GM21515 (cell line): ENCODE measurements at regions not wholly inside any gene's neighbourhood (a gene's known extent, or its start where the extent isn't known, plus 50 kb on each side); places are given as distances from the start of the nearest gene placed in this dataset.
"Not testable (repeated sequence)": the region's sequence is repeated elsewhere in the genome, so short reads cannot be mapped to it uniquely, and the experiment has no call there.

ENCODE experiments used
- ATAC-seq: cut with Tn5 transposase; IDR thresholded peaks from one replicate; pipeline ENCODE4 v1.9.1; 2021; ENCODE audit not compliant: unreplicated experiment

DNA sequence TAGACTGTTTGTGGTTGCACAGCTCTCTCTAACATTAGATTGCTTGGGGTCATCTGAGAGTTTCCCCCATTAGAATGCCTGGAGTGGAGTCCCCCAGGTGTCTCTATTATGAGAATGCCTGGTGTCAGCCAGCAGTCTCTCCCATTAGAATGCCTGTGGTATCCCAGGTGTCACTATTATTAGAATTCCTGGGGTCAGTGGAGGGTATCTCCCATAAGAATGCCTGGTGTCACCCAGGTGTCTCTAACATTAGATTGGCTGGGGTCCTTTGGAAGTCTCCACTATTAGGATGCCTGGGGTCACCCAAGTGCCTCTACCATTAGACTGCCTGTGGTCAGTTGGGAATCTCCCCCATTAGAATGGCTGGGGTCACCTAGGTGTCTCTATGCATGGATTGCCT lies 1495.1 kb downstream of the UQCRFS1 start:
- no peak for ATAC-seq

DNA sequence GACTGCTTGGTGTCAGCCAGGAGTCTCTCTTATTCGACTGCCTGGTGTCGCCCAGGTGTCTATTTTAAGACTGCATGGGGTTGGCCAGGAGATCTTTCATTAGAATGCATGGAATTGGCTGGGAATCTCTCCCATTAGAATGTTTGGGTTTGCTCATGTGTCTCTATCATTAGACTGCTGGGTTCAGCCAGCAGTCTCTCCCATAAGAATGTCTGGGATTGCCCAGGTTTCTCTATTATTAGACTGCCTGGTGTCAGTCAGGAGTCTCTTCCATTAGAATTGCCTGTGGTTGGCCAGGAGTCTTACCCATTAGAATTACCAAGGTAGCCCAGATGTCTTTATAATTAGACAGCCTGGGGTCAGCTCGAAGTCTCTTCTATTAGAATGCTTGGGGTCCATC lies 1496.0 kb downstream of the UQCRFS1 start:
- no peak for ATAC-seq

DNA sequence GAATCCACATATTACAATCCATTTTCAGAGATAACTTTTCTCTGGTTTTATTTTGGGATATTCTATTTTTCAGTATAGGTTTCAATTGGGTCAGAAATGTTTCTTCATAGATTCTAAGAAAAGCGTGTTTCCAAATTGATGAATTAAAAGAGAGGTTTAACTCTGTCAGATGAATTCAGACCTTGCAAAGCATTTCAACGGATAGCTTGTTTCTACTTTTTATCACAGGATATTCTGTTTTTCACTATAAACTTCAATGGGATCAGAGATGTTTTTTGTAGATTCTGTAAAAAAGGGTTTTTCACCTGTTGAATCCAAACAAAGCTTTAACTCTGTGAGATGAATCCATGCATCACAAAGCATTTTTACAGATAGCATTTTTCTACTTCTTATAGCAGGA lies 1498.1 kb downstream of the UQCRFS1 start:
- no peak for ATAC-seq

DNA sequence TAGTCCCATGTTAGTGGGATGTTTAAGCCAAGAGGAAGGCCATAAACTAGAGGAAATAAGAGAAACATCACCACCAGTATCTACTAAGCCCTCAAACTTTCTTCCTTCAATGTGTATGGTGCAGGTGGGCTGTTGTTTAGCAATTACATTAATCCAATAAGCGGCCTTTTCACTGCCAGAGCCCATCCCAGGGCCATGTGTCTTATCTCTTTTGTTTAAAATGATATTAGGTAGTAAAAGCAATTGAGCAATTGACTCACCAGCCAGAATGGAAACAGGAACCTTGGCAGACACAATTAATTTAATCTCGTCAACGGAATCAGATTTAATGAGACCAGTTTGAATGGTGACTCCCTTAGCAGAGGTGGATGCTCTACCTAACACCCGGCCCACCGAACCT lies 1503.5 kb downstream of the UQCRFS1 start:
- ATAC-seq = no peak

DNA sequence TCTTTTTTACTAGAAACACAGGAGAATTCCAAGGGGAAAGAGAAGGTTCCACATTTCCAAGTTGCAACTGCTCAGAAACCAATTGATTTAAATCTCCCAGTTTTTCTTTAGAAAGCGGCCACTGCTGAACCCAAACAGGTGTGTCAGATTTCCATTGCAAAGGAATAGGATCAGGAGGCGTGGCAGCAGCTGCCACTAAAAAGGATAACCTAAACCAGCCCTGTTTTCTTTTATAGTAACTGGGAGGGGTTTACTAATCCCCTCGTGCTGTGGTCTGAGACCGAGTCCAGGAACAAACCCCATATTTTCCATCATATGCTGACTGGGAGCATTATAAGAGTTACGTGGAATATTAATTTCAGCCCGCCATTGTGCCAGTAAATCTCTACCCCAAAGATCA lies 1504.0 kb downstream of the UQCRFS1 start:
- not testable (repeated sequence) for ATAC-seq

DNA sequence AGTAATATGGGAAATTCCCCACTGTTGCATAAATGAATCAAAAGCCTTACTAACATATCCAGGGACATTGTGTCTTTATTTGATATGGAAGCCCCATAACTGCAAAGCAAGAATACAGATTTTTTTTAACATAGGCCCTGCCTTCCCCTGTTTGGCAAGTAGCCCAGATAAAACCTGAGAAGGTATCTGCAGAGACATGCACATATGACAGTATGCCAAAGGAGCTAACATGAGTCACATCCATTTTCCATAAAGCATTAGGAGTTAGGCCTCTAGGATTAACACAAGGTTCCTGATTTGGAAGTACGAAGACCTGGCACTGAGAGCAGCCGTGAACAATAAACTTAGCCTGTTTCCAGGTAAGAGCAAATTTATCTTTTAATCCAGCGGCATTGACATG lies 1505.9 kb downstream of the UQCRFS1 start:
- not testable (repeated sequence) for ATAC-seq

DNA sequence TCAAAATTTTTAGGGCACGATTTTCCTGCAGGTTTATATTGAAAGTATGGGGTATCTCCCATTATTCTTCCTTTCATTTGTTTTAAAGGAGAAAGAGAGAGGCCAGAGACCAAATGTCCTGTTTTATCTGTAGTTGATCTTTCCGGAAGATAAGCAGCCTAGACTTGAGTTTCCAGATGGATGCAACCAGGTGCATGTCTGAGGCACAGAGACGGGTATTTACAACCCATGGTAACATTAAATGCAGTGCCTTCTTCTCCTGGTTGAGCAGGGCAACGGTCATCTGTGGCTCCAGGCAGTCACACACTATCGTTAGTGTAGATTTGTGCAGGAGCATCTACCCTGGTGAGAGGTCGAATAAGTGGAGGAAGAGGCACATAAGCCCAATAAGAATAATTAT lies 1507.1 kb downstream of the UQCRFS1 start:
- no peak for ATAC-seq

DNA sequence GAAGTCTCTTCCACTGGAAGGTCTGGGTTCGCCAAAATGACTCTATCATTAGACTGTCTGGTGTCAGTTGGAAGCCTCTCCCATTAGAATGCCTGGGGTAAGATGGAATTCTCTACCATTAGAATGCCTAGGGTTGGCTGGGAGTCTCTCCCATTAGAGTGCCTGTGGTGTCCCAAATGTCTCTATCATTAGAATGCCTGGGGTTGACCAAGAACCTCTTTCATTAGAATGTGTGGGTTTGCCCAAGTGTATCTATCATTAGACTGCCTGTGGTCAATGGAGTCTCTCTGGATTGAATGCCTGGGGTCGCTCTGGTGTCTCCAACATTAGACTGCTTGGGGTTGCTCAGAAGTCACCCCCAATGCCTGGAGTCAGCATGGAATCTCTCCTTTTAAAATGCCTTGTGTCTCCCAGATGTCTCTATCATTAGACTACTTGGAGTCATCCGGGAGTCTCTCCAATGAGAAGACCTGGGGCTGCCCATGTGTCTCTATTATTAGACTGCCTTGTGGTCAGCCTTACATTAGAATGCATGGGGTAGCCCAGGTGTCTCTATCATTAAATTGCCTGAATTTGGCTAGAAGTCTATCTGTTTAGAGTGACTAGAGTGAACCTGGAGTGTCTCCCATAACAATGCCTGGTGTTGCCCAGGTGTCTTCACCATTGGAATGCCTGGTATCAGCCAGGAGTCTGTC lies 1518.4 kb downstream of the UQCRFS1 start:
- ATAC-seq = no peak

DNA sequence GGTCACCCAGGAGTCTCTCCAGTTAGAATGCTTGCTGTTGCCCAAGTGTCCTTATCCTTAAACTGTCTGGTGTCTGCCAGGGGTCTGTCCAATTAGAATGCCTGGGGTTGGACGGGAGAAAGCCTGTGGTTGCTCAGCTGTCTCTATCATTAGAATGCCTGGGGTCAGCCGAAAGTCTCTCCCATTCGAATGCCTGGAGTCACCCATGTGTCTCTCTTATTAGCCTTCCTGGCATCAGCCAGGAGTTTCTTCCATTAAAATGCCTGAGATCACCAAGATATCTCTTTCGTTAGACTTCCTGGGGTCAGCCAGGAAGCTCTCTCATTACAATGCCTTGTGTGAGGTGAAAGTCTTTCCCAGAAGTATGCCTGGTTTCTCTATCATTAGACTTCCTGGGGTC lies 1521.0 kb downstream of the UQCRFS1 start:
- no peak for ATAC-seq

DNA sequence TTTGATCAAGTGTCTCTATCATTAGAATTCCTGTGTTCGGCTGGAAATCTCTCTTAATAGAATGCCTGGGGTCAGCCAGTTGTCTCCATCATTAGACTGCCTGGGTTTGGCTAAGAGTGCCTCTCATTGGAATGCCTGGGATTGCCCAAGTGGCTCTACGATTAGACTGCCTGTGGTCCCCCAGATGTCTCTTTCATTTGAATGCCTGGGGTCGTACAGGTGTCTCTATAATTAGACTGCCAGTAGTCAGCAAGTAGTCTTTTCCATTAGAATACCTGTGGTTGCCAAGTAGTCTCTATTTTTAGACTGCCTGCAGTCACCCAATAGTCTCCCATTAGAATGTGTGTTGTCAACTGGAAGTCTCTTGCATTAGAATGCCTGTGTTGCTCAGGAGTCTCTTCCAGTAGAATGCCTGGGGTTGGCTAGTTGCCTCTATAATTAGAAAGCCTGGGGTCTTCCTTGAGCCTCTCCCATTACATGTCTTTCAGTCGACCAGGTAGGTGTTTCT lies 1523.2 kb downstream of the UQCRFS1 start:
- ATAC-seq = no peak

DNA sequence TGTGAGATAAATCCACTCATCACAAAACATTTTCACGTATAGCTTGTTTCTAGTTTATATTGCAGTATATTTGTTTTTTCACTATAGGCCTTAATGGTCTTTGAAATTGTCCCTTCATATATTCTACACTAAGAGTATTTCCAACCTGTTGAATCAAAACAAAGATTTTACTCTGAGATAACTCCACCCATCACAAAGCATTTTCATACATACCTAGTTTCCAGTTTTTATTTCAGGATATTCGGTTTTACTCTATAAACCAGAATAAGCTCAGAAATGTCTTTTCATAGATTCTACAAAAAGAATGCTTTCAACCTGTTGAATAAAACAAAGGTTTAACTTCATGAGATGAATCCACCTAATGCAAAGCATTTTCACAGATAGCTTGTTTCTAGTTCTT lies 1528.7 kb downstream of the UQCRFS1 start:
- ATAC-seq = no peak

DNA sequence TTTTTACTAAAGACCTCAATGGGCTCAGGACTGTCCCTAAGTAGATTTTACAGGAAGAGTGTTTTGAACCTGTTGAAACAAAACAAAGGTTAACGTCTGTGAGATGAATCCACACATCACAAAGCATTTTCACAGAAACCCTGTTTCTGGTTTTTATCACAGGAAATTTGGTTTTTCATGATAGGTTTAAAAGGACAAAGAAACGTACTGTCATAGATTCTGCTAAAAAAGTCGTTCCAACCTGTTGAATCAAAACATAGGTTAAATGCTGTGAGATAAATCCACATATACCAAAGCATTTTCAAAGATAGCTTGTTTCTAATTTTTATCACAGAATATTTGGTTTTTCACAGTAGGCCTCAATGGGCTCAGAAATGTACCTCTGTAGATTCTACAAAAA lies 1531.0 kb downstream of the UQCRFS1 start:
- no peak for ATAC-seq

DNA sequence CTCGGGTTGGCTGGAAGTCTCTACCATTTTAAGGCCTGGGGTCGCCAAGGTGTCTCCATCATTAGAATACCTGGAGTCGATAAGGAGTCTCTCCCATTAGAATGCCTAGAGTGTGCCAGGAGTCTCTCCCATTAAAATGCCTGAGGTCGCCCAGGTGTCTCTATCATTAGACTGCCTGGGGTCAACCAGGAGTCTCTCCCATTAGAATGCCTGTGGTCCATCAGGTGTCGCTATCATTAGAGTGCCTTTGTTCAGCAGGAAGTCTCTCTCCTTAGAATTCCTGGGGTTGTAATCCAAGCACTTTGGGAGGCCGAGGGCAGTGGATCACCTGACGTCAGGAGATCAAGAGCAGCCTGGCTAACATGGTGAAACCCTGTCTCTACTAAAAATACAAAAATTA lies 1533.0 kb downstream of the UQCRFS1 start:
- no peak for ATAC-seq

DNA sequence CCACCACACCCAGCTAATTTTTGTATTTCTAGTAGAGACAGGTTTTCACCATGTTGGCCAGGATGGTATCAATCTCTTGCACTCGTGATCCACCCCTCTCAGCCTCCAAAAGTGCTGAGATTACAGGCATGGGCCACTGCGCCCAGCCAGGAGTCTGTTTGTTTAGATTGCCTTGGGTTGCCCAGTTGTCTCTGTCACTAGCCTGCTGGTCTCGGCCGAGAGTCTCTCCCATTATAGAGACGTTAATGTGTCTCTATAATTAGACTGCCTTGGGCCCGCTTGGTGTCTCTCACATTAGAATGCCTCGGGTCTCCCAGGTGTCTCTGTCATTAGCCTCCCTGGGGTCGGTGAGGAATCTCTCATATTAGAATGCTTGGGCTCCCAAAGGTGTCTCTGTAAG lies 1533.6 kb downstream of the UQCRFS1 start:
- ATAC-seq = no peak

DNA sequence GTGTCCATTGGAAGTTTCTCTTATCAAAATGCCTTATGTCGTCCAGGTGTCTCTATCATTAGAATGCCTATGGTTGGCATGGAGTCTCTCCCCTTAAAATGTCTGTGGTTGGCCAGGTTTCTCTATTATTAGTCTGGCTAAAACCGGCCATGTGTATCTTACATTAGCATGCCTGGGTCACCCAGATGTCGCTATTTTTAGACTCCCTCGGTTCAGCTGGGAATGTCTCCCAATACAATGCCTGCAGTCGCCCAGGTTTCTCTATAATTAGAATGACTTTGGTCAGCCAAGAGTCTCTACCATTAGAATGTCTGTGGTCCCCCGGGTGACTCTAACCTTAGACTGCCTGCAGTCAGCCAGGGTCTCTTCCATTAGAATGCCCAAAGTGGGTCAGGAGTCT lies 1536.1 kb downstream of the UQCRFS1 start:
- ATAC-seq = no peak

DNA sequence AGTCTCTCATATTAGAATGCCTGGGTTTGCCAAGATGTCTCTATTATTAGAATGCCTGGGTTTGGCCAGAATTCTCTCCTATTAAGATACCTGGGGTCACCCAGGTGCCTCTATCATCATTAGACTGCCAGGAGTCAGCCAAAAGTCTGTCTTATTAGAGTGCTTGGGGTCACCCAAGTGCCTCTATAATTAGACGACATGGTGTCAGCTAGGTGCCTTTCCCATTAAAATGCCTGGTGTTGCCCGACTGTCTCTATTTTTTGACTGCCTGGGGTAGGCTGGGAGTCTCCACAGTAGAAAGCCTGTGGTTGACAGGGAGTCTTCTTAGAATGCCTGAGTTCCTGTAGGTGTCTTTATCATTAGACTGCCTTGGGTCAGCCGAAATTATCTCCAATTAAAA lies 1536.6 kb downstream of the UQCRFS1 start:
- ATAC-seq = no peak

DNA sequence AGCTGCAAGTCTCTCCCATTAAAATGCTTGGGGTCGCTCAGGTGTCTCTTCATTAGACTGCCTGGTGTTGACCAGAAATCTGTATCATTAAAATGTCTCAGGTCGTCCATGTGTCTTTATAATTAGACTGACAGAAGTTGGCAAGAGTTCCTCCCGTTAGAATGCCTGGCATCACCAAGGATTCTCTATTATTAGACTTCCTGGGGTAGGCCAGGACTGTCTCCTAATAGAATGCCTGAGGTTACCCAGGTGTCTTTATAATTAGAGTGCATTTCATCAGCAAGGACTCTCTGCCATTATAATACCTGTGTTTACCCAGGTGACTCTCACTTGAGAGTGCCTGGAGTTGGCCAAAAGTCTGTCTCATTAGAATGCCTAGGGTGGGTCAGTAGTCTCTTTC lies 1537.2 kb downstream of the UQCRFS1 start:
- no peak for ATAC-seq

DNA sequence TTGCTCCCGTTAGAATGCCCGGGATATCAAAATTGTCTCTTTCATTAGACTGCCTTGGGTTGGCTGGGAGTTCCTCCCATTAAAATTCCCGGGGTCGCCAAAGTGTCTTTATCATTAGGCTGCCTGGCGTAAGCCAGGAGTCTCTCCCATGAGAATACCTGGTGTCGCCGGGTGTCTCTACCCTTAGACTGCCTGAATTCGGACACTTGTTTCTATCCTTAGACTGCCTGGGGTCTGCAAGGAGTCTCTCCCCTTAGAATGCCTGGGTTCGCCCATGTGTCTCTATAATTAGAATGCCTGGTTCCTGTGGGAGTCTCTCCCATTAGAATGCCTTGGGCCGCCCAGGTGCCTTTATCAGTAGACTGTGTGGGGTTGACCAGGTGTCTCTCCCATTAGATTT lies 1538.2 kb downstream of the UQCRFS1 start:
- no peak for ATAC-seq

DNA sequence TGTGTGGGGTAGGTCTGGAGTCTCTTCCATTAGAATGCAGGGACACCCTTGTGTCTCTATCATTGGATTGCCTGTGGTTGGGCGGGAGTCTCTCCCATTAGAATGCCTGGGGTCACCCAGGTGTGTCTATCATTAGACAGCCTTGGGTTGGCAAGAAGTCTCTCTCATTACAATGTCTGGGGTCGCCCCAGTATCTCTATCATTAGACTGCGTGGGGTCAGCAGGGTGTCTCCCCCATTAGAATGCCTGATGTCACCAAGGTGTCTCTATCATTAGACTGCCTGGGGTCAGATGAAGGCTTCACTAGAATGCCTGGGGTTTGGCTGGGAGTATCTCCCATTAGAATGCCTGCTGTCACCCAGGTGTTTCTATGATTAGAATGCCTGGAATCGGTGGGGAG lies 1539.0 kb downstream of the UQCRFS1 start:
- no peak for ATAC-seq

DNA sequence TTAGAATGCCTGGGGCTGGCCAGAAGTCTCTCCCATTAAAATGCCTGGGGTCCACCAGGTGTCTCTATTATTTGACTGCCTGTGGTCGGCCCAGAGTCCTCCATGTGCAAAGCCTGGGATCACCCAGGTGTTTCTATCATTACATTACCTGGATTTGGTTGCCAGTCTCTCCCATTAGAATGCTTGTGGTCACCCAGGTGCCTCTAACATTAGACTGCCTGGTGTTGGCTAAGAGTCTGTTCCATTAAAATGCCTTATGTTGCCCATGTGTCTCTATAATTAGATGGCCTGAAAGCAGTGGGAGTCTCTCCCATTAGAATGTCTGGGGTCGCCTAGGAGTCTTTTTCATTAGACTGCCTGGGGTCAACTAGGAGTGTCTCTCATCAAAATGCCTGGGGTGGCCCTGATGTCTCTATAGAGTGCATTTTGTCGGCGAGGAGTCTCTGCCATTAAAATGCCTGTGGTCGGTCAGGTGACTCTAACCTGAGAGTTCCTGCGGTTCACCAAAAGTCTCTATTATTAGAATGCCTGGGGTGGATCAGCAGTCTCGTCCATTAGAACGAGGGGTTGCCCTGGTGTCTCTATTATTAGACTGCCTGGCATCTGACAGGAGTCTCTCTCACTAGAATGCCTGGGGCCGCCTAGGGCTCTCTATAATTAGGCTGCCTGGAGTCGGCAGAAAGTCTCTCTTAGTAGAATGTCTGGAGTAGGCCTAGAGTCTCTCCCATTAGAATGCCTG lies 1540.5 kb downstream of the UQCRFS1 start:
- no peak for ATAC-seq

DNA sequence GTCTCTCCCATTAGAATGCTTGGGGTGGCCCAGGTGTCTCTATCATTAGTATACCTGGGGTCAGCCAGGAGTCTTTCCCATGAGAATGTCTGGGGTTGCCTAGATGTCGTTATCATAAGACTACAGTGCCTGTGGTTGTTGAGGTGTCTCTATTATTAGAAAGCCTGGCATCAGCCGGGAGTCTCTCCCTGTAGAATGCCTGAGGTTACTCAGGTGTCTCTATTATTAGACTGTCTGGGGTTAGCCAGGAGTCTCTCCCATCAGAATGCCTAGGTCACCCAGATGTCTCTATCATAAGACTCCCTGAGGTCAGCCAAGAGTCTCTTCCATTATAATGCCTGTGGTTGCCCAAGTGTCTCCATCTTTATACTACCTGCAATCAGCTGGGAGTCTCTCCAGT lies 1541.1 kb downstream of the UQCRFS1 start:
- ATAC-seq = no peak

DNA sequence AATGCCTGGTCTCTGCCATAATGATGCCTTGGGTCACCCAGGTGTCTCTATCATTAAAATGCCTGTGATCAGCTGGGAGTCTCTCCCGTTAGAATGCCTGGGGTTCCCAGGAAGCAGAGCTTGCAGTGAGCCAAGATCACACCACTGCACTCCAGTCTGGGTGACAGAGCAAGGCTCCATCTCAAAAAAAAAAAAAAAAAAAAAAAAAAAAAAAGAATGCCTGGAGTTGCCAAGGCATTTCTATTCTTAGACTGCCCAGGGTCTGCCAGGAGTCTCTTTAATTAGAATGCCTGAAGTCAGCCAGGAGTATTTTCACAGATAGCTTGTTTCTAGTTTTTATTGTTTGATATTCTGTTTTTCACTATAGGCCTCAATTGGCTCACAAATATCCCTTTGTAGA lies 1552.5 kb downstream of the UQCRFS1 start:
- ATAC-seq = no peak
